WERI-Rb-1 (cell line): ENCODE measurements at regions not wholly inside any gene's neighbourhood (a gene's known extent, or its start where the extent isn't known, plus 50 kb on each side); places are given as distances from the start of the nearest gene placed in this dataset.

Source experiments
- DNase-seq: peaks from one replicate; pipeline ENCODE4 v3.0.0-alpha.2; 2020
- H3K27ac ChIP-seq: fragments of 250-450 bp; sonication (Bioruptor Pico); 2 replicates; pipeline ENCODE4 v1.5.1; 2020; ENCODE audit warnings: mild to moderate bottlenecking, moderate library complexity
- H3K27me3 ChIP-seq: fragments of 250-450 bp; sonication (Bioruptor Pico); 2 replicates; pipeline ENCODE4 v1.5.1; 2021; ENCODE audit warnings: mild to moderate bottlenecking, low read depth, moderate library complexity; ENCODE audit not compliant: insufficient read depth, severe bottlenecking
- H3K36me3 ChIP-seq: fragments of 250-450 bp; sonication (Bioruptor Pico); 2 replicates; pipeline ENCODE4 v1.5.1; 2020; ENCODE audit warnings: mild to moderate bottlenecking, moderate library complexity
- H3K4me3 ChIP-seq: 2 replicates; pipeline ENCODE4 v1.5.1; 2011; ENCODE audit warnings: low read depth, mild to moderate bottlenecking, control low read depth, low read length
- H3K9me3 ChIP-seq: fragments of 250-450 bp; sonication (Bioruptor Pico); 2 replicates; pipeline ENCODE4 v1.5.1; 2021; ENCODE audit warnings: mild to moderate bottlenecking, moderate library complexity; ENCODE audit not compliant: severe bottlenecking
- CTCF ChIP-seq: IDR thresholded peaks from 2 replicates; pipeline ENCODE4 v1.5.1; 2011; ENCODE audit warnings: low read depth, mild to moderate bottlenecking, control low read depth, inconsistent platforms, low read length

GRCh38 chr4:44118971-44119680 is 329.5 kb downstream of the KCTD8 start:
- Histone ChIP-seq H3K4me3 (no peak overlapping the region), H3K36me3 (no peaks in the 10 kb centered on the region), H3K27me3 (no peaks in the 10 kb centered on the region), H3K9me3 (no peaks in the 10 kb centered on the region), H3K27ac (no peak overlapping the region)
- TF ChIP-seq CTCF, result no peak
- no peak for DNase-seq

GRCh38 chr4:44120646-44121045 is 328.0 kb downstream of the KCTD8 start:
- Histone ChIP-seq H3K36me3 (no peaks in the 10 kb centered on the region), H3K9me3 (no peaks in the 10 kb centered on the region), H3K4me3 (no peak overlapping the region), H3K27me3 (no peaks in the 10 kb centered on the region), H3K27ac (no peak overlapping the region)
- TF ChIP-seq CTCF, result no peak
- DNase-seq, result no peak

GRCh38 chr4:44121210-44121609 is 327.4 kb downstream of the KCTD8 start:
- no peak for DNase-seq
- H3K9me3 ChIP-seq, result no peaks in the 10 kb centered on the region
- no peak overlapping the region for H3K4me3 ChIP-seq
- no peaks in the 10 kb centered on the region for H3K36me3 ChIP-seq
- no peak overlapping the region for H3K27ac ChIP-seq
- H3K27me3 ChIP-seq, result no peaks in the 10 kb centered on the region
- TF ChIP-seq CTCF, result no peak
